GM18511 (cell line): ENCODE measurements at regions not wholly inside any gene's neighbourhood (a gene's known extent, or its start where the extent isn't known, plus 50 kb on each side); places are given as distances from the start of the nearest gene placed in this dataset.
"Not testable (repeated sequence)": the region's sequence is repeated elsewhere in the genome, so short reads cannot be mapped to it uniquely, and the experiment has no call there.

Experiments
- ATAC-seq: cut with Tn5 transposase; IDR thresholded peaks from one replicate; pipeline ENCODE4 v1.9.1; 2021; ENCODE audit warnings: mild to moderate bottlenecking, moderate library complexity; ENCODE audit not compliant: unreplicated experiment

DNA sequence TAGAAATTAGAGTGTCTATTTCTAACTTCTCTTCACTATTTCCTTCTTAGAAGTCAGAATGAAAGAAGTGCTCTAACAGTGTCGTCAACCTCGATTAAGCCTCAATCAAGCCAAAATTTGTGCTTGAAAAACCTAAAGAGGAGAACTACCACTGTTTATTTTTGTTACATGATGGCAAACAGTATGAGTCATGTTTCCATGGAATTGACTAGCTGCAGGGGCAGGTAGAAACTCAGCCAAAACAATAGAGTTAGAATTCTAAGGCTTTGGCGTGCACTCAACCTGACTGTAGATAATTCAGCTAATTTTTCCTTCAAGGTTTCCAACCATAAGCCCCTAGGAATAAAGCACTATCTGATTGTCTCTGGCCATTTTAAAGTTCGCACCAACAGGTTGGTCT lies 415.9 kb downstream of the ETS1 start:
- ATAC-seq, result no peak

DNA sequence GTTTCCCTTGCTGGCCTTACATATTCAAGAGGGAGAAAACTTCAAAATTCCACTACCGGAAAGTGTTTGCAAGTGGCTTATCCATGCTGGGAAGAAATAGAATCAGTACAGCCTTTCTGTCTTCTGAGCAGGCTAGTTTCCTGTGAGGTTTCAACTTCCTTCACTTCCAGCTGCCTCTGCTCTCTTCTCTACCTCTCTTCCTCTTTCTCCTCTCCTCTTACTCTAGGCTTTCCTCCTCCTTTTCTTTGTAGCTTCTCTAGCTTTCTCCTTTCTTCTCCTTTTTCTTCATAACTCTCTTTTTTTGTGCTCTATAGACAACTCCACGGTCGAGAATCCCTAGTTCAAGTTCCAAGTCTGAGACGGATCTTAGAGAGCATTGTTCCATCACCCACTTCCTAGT lies 421.8 kb downstream of the ETS1 start:
- ATAC-seq, result no peak

DNA sequence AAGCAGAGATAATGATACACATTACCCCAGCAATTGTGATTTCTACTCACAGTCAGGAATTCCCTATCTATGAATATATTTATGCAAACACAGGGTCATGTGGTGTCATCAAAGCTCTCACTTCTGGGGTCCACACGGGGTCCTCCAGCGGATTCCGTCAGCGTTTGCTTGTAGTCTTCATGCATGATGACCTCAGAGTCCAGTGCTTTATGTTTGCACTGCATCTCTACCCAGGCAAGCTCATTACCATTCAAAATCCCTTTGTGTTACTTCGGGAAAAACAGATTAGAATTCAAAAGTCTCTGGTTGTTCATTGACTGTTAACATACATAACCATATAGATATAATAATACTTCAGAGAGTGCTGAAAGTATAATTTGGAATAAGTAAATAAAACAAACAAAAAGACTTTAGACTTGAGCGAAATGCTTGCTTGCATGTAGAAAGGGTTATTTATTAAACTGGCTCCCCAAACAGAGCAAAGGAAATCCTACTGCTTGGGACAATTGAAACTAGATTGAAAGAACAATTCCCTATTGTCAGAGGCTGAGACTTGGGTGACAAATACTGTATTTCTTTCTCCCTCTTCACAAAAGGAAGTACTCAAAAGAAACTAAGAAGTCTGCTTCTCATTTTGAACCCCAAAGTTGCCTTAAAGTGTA lies 423.1 kb downstream of the ETS1 start:
- no peak for ATAC-seq

GRCh38 chr11:128161994-128162393 lies 425.4 kb downstream of the ETS1 start:
- no peak for ATAC-seq

DNA sequence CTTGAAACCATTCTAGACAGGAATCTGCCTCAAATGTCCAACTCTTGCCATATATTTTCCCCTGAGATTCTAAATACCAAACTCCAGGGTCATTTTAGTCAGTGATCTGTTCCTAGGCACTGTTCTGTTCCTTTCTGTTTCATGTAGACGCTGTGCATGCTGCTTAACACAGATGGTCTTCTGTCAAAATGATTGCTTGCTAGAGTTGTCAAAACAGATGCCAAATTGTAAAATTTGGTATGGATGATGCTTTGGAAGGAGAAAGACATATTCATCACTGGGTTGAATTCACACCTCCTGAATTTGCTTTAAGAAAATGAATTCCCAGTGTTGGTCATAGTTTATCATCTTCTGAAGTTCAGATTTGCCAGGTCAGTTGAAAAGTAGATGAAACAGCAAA lies 425.9 kb downstream of the ETS1 start:
- no peak for ATAC-seq

- no peak for ATAC-seq
These were observed 428.5 kb downstream of the ETS1 start for GRCh38 chr11:128158860-128159259.

DNA sequence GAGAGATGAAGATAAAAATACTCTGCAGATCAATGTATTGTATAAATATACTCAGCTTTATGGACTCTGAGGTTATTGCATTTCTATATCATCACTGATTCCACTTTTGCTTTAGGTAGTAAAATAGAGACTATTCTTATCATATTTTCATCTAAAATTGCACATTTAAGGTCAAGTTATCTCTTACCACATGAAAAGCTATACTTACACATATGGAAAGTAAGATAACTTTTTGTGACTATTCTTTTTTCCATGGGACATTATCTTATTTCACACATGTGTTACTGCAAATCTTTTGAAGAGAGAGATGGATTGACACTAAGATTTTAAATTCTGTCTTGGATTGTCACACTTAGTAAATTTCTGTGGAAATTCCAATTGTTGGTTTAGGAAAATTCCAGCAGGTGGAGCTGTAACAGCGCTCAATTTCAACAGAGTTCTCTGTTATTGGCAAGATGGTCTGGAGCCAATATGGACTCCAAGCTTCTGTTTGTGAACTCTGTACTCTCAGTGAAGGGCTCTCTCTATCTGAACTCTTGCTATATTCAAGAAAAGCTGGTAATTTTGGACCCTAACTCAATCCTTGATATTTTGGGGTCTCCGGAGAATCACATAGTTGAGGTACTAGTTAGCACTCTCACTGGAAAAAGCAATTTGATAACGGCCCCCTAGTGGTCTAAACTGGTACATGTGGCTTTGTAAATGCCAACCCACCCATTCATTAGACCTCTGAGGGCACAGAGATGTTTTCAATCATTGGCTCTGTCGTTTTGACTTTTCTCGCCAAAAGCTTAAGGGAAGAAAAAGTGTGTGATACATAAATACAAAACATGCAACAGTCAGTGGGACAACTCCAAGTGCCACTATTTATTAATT lies 429.7 kb downstream of the ETS1 start:
- peak; percentile 94 for ATAC-seq

GRCh38 chr11:128156486-128156885 lies 430.9 kb downstream of the ETS1 start:
- ATAC-seq, result no peak

- ATAC-seq, result no peak
These were observed 431.8 kb downstream of the ETS1 start for GRCh38 chr11:128155590-128155989.

DNA sequence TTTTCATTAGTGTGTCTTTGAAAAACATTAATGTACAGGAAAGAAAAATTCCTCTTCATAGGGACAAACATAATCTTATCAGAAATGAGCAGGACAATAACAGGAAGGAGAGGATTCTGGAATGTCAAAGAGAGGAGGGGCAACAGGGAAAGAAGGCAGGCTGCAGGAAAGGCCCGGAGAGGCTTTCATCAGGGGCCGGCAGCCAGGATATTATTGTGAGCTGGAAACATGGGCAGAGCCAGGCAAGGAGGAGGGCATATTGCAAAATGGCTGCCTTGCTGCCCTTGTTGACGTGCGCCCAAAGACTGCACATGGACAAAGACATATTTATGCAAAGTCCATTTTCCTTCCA lies 433.7 kb downstream of the ETS1 start:
- no peak for ATAC-seq

GRCh38 chr11:128152796-128153696 lies 434.3 kb downstream of the ETS1 start:
- ATAC-seq, result no peak

DNA sequence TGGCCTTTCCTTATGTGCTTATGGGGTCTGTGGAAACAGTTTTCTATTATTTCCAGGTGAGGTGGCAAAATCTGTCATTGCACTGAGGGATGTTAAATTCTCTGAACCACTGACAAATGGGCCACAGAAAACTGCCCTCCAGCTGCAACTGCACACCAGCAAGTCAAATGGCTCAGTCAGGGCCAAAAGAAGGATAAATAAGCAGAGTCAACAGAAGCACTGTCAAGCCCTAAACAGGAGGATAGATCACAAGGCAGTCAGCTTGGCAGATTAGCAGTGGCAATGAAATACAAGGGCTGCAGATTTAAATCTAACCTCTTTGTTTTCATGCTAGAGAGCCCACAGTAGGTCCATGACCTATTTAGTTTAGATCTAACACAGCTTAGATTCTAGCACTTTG lies 435.6 kb downstream of the ETS1 start:
- no peak for ATAC-seq

DNA sequence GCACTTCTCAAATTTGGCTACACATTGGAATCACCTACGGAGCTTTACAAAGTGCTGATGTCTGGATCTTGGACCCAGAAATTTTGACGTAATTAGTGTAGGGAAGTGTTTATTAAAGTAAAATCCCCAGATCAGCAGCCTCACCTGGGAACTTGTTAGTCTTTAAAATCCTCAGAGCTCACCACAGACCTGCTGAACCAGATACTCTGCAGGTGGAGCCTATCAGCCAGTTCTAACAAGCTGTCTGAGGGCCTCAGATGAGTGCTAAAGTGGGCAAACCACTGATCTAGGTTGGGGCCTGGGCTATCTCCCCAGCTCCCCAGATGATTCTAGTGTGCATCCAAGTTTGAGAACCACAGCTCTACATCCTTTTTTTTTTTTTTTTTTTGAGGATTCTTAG lies 436.0 kb downstream of the ETS1 start:
- no peak for ATAC-seq

GRCh38 chr11:128148208-128148607 lies 439.1 kb downstream of the ETS1 start:
- ATAC-seq, result no peak

GRCh38 chr11:128146926-128147605 lies 440.3 kb downstream of the ETS1 start:
- ATAC-seq, result no peak

GRCh38 chr11:128140293-128140692 lies 447.1 kb downstream of the ETS1 start:
- not testable (repeated sequence) for ATAC-seq

DNA sequence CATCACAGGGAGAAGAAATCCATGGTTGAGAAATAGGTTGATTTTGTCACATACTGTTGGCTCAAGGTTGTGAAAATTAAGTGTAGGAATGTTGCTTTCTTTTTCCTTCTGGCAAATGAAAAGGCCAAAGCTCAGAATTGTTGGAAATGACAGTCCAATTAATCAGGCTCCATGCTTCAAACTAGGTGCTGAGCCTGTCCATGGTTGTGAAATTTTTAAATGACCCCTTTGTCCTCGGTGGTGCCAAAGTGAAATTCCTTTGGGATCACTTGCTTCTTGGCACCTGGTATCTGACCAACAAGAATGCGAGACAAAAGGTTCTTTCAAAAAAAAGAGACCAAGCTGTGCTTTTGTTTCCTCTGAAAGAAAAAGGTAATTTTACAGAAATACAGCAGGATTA lies 451.9 kb downstream of the ETS1 start:
- ATAC-seq, result no peak

GRCh38 chr11:128133501-128133900 lies 453.9 kb downstream of the ETS1 start:
- ATAC-seq, result no peak

GRCh38 chr11:128130052-128130451 lies 457.3 kb downstream of the ETS1 start:
- ATAC-seq, result no peak

- ATAC-seq, result no peak
These were observed 461.6 kb downstream of the ETS1 start for GRCh38 chr11:128125723-128126122.

- no peak for ATAC-seq
These were observed 470.5 kb downstream of the ETS1 start for GRCh38 chr11:128116885-128117284.
